ENCODE measurements at regions not wholly inside any gene's neighbourhood (a gene's known extent, or its start where the extent isn't known, plus 50 kb on each side); places are given as distances from the start of the nearest gene placed in this dataset.

- no peak overlapping the region for H3K27ac ChIP-seq
- TF ChIP-seq CTCF (IDR thresholded peaks at IDR 0.05) (no peak), ZFX (IDR thresholded peaks at IDR 0.05; ENCODE audit: borderline replicate concordance) (no peak)
These were observed 60.5 kb upstream of the ULK4 start for GRCh38 chr3:42022355-42022754.

GRCh38 chr3:42020684-42021307, 58.9 kb upstream of the ULK4 start:
- no peak overlapping the region for H3K27ac ChIP-seq
- TF ChIP-seq CTCF (IDR thresholded peaks at IDR 0.05) (no peak), ZFX (IDR thresholded peaks at IDR 0.05; ENCODE audit: borderline replicate concordance) (no peak)

- TF ChIP-seq ZFX (IDR thresholded peaks at IDR 0.05; ENCODE audit: borderline replicate concordance) (no peak), CTCF (IDR thresholded peaks at IDR 0.05) (no peak)
- H3K27ac ChIP-seq, result no peak overlapping the region
These were observed 58.0 kb upstream of the ULK4 start for GRCh38 chr3:42019953-42020260.

- no peak for TF ChIP-seq CTCF (IDR thresholded peaks at IDR 0.05)
- TF ChIP-seq ZFX (IDR thresholded peaks at IDR 0.05; ENCODE audit: borderline replicate concordance), result no peak
- H3K27ac ChIP-seq, result no peak overlapping the region
These were observed 57.4 kb upstream of the ULK4 start for GRCh38 chr3:42019144-42019952.

- no peak overlapping the region for H3K27ac ChIP-seq
- TF ChIP-seq ZFX (IDR thresholded peaks at IDR 0.05; ENCODE audit: borderline replicate concordance) (no peak), CTCF (IDR thresholded peaks at IDR 0.05) (no peak)
These were observed 53.1 kb upstream of the ULK4 start for GRCh38 chr3:42014921-42015533.

GRCh38 chr3:42014458-42014920, 52.6 kb upstream of the ULK4 start:
- no peak for TF ChIP-seq ZFX (IDR thresholded peaks at IDR 0.05; ENCODE audit: borderline replicate concordance)
- no peak for TF ChIP-seq CTCF (IDR thresholded peaks at IDR 0.05)
- H3K27ac ChIP-seq, result no peak overlapping the region; the same call in 1 of the 2 replicates
